ENCODE measurements at regions not wholly inside any gene's neighbourhood (a gene's known extent, or its start where the extent isn't known, plus 50 kb on each side); places are given as distances from the start of the nearest gene placed in this dataset.

DNA sequence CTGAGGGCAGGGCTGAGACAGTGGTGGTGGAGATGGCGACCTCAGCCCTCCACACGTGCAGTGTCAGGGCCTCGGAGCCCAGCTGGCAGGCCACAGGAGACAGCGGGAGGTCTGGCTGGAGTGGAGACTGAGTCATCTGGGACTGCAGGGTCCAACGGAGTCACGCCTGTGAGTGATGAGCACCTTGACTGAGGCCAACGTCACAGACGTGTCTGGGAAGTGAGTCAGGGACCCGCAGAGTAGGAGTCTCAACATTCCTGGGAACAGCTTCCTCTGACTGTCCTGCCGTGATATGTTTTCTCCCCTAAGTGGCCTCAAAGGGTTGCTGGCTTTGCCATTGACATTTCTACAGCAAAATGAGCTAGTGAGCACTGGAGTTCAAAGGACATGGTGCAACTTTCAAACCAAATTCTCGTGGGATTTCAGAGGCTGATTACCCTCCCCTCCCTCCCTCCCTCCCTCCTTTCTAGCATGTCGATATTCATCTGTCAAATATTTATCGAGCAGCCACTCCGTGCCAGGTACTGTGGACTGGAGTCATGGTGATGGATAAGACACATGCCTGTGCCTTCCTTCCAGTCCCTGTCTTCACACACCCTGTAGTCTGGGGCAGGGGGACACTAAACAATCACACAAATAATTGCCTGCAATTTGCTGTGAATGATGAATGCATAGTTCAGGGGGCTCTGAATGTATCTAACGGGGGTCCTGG lies 53.3 kb upstream of the AMOTL2 start:
- DNase-seq (ENCODE audit: low read depth) = peak; percentile 97

DNA sequence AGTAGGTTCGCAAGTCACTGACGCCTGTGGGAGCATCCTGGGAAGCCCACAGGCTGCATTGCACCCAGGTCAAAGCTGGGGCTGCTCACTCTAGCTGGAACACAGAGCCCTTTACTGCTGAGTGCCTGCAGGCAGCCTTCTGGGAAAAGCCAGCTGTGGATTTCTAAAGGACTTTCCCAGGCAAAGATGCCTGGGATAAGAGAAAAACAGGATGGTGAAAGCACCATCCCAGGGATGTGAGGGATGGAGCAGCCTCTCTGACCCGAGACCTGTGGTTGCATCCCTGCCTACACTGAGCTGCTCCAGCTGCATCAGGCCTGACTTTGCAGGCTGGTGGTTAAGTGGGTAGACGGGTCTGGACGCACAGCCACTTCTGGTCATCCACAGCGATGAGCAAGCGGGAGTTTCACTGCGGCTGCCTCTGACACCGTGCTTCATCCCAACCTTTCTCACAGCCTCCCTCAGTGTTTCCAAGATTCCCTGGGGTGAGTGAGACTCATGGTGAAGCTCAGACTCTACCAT lies 52.5 kb upstream of the AMOTL2 start:
- DNase-seq (ENCODE audit: low read depth) = peak; percentile 90

DNA sequence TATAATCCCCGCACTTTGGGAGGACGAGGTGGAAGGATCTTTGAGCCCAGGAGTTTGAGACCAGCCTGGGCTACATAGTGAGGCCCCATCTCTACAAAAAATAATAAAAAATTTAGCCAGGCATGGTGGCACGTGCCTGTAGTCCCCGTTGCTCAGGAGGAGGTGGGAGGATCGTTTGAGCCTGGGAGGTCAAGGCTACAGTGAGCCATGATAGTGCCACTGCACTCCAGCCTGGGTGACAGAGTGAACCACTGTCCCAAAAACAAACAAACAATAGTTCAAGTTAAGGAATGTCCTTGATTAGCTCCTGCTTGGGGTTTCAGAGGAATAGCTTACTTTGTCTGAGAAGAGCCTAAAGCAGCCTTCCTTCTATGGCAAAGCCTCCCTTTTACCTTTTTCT lies 51.7 kb upstream of the AMOTL2 start:
- DNase-seq (ENCODE audit: low read depth) = no peak

Data from myocyte (in vitro differentiated cells).